Fibroblast of lung (primary cell): ENCODE measurements at regions not wholly inside any gene's neighbourhood (a gene's known extent, or its start where the extent isn't known, plus 50 kb on each side); places are given as distances from the start of the nearest gene placed in this dataset.

Source experiments
- DNase-seq, 2 donors: peaks; one replicate each; pipeline versions ENCODE4 v3.0.0 to v3.0.0-alpha.2; 2010; ENCODE audit warnings: low read depth in 2 of 2
- H2AFZ ChIP-seq: 2 replicates; pipeline ENCODE4 v1.5.1; 2012; ENCODE audit warnings: low read length, control low read depth, inconsistent platforms
- H3K27ac ChIP-seq: 2 replicates; pipeline ENCODE4 v1.5.1; 2011; ENCODE audit warnings: low read length, control low read depth; ENCODE audit not compliant: insufficient read depth
- H3K27me3 ChIP-seq: 2 replicates; pipeline ENCODE4 v1.5.1; 2011; ENCODE audit warnings: mild to moderate bottlenecking, low read length; ENCODE audit not compliant: control insufficient read depth, insufficient read depth
- H3K36me3 ChIP-seq: 2 replicates; pipeline ENCODE4 v1.5.1; 2011; ENCODE audit warnings: low read length; ENCODE audit not compliant: control insufficient read depth, insufficient read depth
- H3K4me1 ChIP-seq: 2 replicates; pipeline ENCODE4 v1.5.1; 2011; ENCODE audit warnings: low read length; ENCODE audit not compliant: control insufficient read depth, insufficient read depth; ENCODE audit errors: extremely low read depth
- H3K4me2 ChIP-seq: 2 replicates; pipeline ENCODE4 v1.5.1; 2011; ENCODE audit warnings: low read length, control low read depth; ENCODE audit not compliant: insufficient read depth; ENCODE audit errors: extremely low read depth
- H3K4me3 ChIP-seq, 4 experiments: fragments of 200-600 bp in 1 of 4; sonication (generic) in 1 of 4; replicated peaks in 1 of 4; 2 replicates each; pipeline ENCODE4 v1.5.1; 2011 to 2016; ENCODE audit warnings: low read length in 4 of 4, low read depth in 3 of 4, mild to moderate bottlenecking in 3 of 4, control low read depth in 2 of 4, inconsistent platforms in 1 of 4, mixed read lengths in 1 of 4; ENCODE audit not compliant: insufficient read depth in 1 of 4; ENCODE audit errors: control extremely low read depth in 1 of 4
- H3K79me2 ChIP-seq: 2 replicates; pipeline ENCODE4 v1.5.1; 2012; ENCODE audit warnings: mild to moderate bottlenecking, low read length, inconsistent platforms; ENCODE audit not compliant: control insufficient read depth, insufficient read depth
- H3K9ac ChIP-seq: 2 replicates; pipeline ENCODE4 v1.5.1; 2011; ENCODE audit warnings: mild to moderate bottlenecking, low read length, control low read depth; ENCODE audit not compliant: insufficient read depth
- H3K9me3 ChIP-seq: 2 replicates; pipeline ENCODE4 v1.5.1; 2012; ENCODE audit warnings: low read depth, low read length; ENCODE audit not compliant: control insufficient read depth, insufficient read depth
- H4K20me1 ChIP-seq: 2 replicates; pipeline ENCODE4 v1.5.1; 2011; ENCODE audit warnings: low read length; ENCODE audit not compliant: control insufficient read depth, insufficient read depth; ENCODE audit errors: extremely low read depth
- CTCF ChIP-seq, 2 donors: IDR thresholded peaks in 1 of 2; conservative IDR thresholded peaks in 1 of 2; 1 replicate in 1 of 2; 2 replicates in 1 of 2; pipeline ENCODE4 v1.5.1; 2011 to 2012; ENCODE audit warnings: low read length in 2 of 2, control low read depth in 1 of 2, inconsistent platforms in 1 of 2, low read depth in 1 of 2, mild to moderate bottlenecking in 1 of 2
- EZH2 ChIP-seq: IDR thresholded peaks from 2 replicates; pipeline ENCODE4 v1.5.1; 2012; ENCODE audit warnings: low read length, control low read depth, mild to moderate bottlenecking; ENCODE audit errors: missing control alignments

- no peak overlapping the region for H3K4me3 ChIP-seq
- no peaks in the 10 kb centered on the region for H3K36me3 ChIP-seq
- no peak overlapping the region for H3K4me2 ChIP-seq
- no peaks in the 10 kb centered on the region for H3K79me2 ChIP-seq
- no peak overlapping the region for H2AFZ ChIP-seq
- H3K4me1 ChIP-seq: no peaks in the 10 kb centered on the region
- H3K27me3 ChIP-seq: no peaks in the 10 kb centered on the region
- no peaks in the 10 kb centered on the region for H4K20me1 ChIP-seq
- H3K9ac ChIP-seq: no peak overlapping the region
- H3K27ac ChIP-seq: no peak overlapping the region
- DNase-seq: no peak
- H3K9me3 ChIP-seq: no peaks in the 10 kb centered on the region
- TF ChIP-seq CTCF (conservative IDR thresholded peaks at IDR 0.05 in 1 of 2, IDR thresholded peaks at IDR 0.05 in 1 of 2; ENCODE audit: low read depth in 1 of 2, low read length in 2 of 2): no peak
- no peak for TF ChIP-seq EZH2
Measured at GRCh38 chr4:147418226-147418625, 62.7 kb upstream of the EDNRA start.

GRCh38 chr4:147421456-147421855, 59.4 kb upstream of the EDNRA start:
- no peaks in the 10 kb centered on the region for H3K36me3 ChIP-seq
- no peak overlapping the region for H3K4me3 ChIP-seq
- H3K27me3 ChIP-seq: no peaks in the 10 kb centered on the region
- H3K79me2 ChIP-seq: no peaks in the 10 kb centered on the region
- H3K4me1 ChIP-seq: no peaks in the 10 kb centered on the region
- H3K9ac ChIP-seq: no peak overlapping the region
- TF ChIP-seq EZH2 (no peak), CTCF (conservative IDR thresholded peaks at IDR 0.05 in 1 of 2, IDR thresholded peaks at IDR 0.05 in 1 of 2; ENCODE audit: low read depth in 1 of 2, low read length in 2 of 2) (no peak)
- no peak overlapping the region for H3K4me2 ChIP-seq
- no peak overlapping the region for H3K27ac ChIP-seq
- H2AFZ ChIP-seq: no peak overlapping the region
- no peaks in the 10 kb centered on the region for H3K9me3 ChIP-seq
- DNase-seq: no peak
- H4K20me1 ChIP-seq: no peaks in the 10 kb centered on the region

GRCh38 chr4:147423229-147423628, 57.7 kb upstream of the EDNRA start:
- no peak for DNase-seq

More at GRCh38 chr4:147423229-147423628, 57.7 kb upstream of the EDNRA start:
- Histone ChIP-seq H3K79me2 (no peaks in the 10 kb centered on the region), H3K9me3 (no peaks in the 10 kb centered on the region), H3K4me1 (no peaks in the 10 kb centered on the region), H3K4me2 (no peak overlapping the region), H3K27me3 (no peaks in the 10 kb centered on the region), H3K4me3 (no peak overlapping the region), H3K27ac (no peak overlapping the region), H2AFZ (no peak overlapping the region), H3K36me3 (no peaks in the 10 kb centered on the region), H3K9ac (no peak overlapping the region), H4K20me1 (no peaks in the 10 kb centered on the region)
- no peak for TF ChIP-seq CTCF (conservative IDR thresholded peaks at IDR 0.05 in 1 of 2, IDR thresholded peaks at IDR 0.05 in 1 of 2; ENCODE audit: low read depth in 1 of 2, low read length in 2 of 2)
